ENCODE measurements at regions not wholly inside any gene's neighbourhood (a gene's known extent, or its start where the extent isn't known, plus 50 kb on each side); places are given as distances from the start of the nearest gene placed in this dataset.

GRCh38 chr6:160891690-160892089, 99.9 kb upstream of the MAP3K4 start:
- no peak for TF ChIP-seq CTCF (IDR thresholded peaks at IDR 0.05; ENCODE audit: partially characterized antibody, unreplicated experiment)
- H3K9me3 Mint-ChIP-seq (ENCODE audit: unreplicated experiment), result peaks cover 2% of the 10 kb centered on the region
- no peak overlapping the region for H3K27ac Mint-ChIP-seq (ENCODE audit: unreplicated experiment)
- H3K4me3 Mint-ChIP-seq (ENCODE audit: unreplicated experiment), result no peak overlapping the region
- no peaks in the 10 kb centered on the region for H3K36me3 Mint-ChIP-seq (ENCODE audit: unreplicated experiment)
- peaks cover 6% of the 10 kb centered on the region for H3K4me1 Mint-ChIP-seq (ENCODE audit: low read depth, unreplicated experiment)
- no peaks in the 10 kb centered on the region for H3K27me3 Mint-ChIP-seq (ENCODE audit: unreplicated experiment)
- no peak for DNase-seq

GRCh38 chr6:160895562-160895961, 96.0 kb upstream of the MAP3K4 start:
- H3K27me3 Mint-ChIP-seq (ENCODE audit: unreplicated experiment), result no peaks in the 10 kb centered on the region
- DNase-seq, result no peak
- no peak for TF ChIP-seq CTCF (IDR thresholded peaks at IDR 0.05; ENCODE audit: partially characterized antibody, unreplicated experiment)
- H3K4me1 Mint-ChIP-seq (ENCODE audit: low read depth, unreplicated experiment), result peaks cover 6% of the 10 kb centered on the region
- H3K4me3 Mint-ChIP-seq (ENCODE audit: unreplicated experiment), result no peak overlapping the region
- H3K36me3 Mint-ChIP-seq (ENCODE audit: unreplicated experiment), result no peaks in the 10 kb centered on the region
- no peak overlapping the region for H3K27ac Mint-ChIP-seq (ENCODE audit: unreplicated experiment)
- no peaks in the 10 kb centered on the region for H3K9me3 Mint-ChIP-seq (ENCODE audit: unreplicated experiment)

DNA sequence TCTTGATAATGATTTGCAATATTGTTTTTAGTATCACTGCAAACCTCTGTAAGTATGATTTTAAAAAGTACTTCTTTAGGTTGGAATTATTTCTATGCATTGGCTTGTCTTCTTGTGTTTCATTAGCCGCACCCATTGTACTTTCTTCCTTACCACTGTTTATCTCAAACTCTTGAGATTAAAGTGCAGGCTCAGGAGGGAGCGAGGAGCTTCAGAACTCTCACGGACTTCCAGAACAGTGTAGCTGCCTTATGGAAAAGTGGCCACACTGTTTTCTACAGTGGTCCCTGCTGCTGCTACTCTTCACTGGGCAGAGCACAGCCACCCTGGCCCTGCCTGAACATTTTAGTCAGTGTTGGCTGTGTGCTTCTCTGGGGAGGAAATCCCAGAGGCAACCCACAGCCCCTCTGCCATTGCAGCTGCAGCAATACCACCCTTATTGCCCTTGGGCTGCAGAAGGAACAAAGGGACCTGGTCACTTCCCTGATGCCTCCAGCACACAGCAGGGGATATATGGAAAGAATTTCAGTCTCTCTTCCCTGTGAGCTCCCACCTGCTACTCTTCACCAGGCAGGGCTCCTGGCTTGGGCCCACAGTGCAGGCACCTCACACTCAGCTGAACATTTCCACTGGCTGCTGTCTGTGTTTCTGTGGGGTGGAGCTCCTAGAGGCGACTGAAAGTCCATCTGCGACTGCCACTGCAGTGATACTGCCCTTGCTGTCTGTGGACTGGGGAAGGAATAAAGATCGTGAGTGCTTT, 91.7 kb upstream of the MAP3K4 start:
- H3K4me1 Mint-ChIP-seq (ENCODE audit: low read depth, unreplicated experiment), result peaks cover 8% of the 10 kb centered on the region
- no peak for TF ChIP-seq CTCF (IDR thresholded peaks at IDR 0.05; ENCODE audit: partially characterized antibody, unreplicated experiment)
- no peak for DNase-seq
- no peaks in the 10 kb centered on the region for H3K9me3 Mint-ChIP-seq (ENCODE audit: unreplicated experiment)
- H3K27me3 Mint-ChIP-seq (ENCODE audit: unreplicated experiment), result no peaks in the 10 kb centered on the region
- H3K36me3 Mint-ChIP-seq (ENCODE audit: unreplicated experiment), result no peaks in the 10 kb centered on the region
- no peak overlapping the region for H3K4me3 Mint-ChIP-seq (ENCODE audit: unreplicated experiment)
- no peak overlapping the region for H3K27ac Mint-ChIP-seq (ENCODE audit: unreplicated experiment)

DNA sequence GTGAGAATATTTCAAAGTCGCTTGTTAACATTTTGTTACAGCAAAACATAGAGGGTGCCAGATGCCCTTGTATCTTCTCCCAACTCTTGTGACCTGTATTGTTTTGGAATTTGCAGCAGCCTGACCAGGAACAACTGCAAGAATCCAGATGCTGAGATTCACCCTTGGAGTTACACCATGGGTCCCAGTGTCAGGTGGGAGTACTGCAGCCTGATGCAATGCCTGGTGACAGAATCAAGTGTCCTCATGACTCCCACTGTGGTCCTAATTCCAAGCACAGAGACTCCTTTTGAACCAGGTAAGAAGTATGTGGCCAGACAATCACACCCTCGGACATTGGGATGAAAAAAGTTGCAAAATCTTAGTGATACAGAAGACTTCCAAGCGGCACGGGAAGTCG, 79.6 kb upstream of the MAP3K4 start:
- Mint-ChIP-seq H3K9me3 (ENCODE audit: unreplicated experiment) (peaks cover 3% of the 10 kb centered on the region), H3K36me3 (ENCODE audit: unreplicated experiment) (peaks cover 16% of the 10 kb centered on the region)
- no peak for TF ChIP-seq CTCF (IDR thresholded peaks at IDR 0.05; ENCODE audit: partially characterized antibody, unreplicated experiment)

DNA sequence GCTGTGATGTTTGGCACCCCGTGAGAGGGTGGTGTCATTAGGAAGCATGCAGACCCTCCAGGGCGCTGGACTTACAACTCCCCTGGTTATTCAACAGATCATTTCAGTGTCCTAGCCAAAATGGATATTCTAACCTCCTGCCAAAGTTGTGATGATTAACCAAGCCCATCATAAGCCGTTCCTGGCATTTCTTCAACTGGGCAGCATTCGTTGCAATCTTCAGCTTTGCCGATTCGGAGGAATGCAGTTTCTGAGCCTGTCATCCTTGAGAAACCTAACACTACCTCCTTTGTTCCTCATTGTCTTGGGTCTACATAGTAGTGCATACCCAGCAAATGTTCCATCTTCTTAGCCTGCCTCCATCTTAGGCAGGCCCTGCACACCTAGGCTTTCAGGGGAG, 79.2 kb upstream of the MAP3K4 start:
- Mint-ChIP-seq H3K27ac (ENCODE audit: unreplicated experiment) (no peak overlapping the region), H3K9me3 (ENCODE audit: unreplicated experiment) (peaks cover 3% of the 10 kb centered on the region), H3K4me3 (ENCODE audit: unreplicated experiment) (no peak overlapping the region), H3K4me1 (ENCODE audit: low read depth, unreplicated experiment) (no peaks in the 10 kb centered on the region), H3K27me3 (ENCODE audit: unreplicated experiment) (no peaks in the 10 kb centered on the region), H3K36me3 (ENCODE audit: unreplicated experiment) (peaks cover 12% of the 10 kb centered on the region)
- TF ChIP-seq CTCF (IDR thresholded peaks at IDR 0.05; ENCODE audit: partially characterized antibody, unreplicated experiment), result no peak
- no peak for DNase-seq

More for the DNA sequence above, 79.6 kb upstream of the MAP3K4 start:
- no peak overlapping the region for H3K27ac Mint-ChIP-seq (ENCODE audit: unreplicated experiment)
- H3K27me3 Mint-ChIP-seq (ENCODE audit: unreplicated experiment), result no peaks in the 10 kb centered on the region
- H3K4me3 Mint-ChIP-seq (ENCODE audit: unreplicated experiment), result no peak overlapping the region
- DNase-seq, result no peak
- H3K4me1 Mint-ChIP-seq (ENCODE audit: low read depth, unreplicated experiment), result no peaks in the 10 kb centered on the region

Data from glutamatergic neuron (in vitro differentiated cells).